Activated naive CD4-positive, alpha-beta T cell treated with anti-CD3 and anti-CD28 coated beads, Interleukin-2, amount 50 U/mL, for 24 hours (primary cell): ENCODE measurements at regions not wholly inside any gene's neighbourhood (a gene's known extent, or its start where the extent isn't known, plus 50 kb on each side); places are given as distances from the start of the nearest gene placed in this dataset.
"Not testable (repeated sequence)": the region's sequence is repeated elsewhere in the genome, so short reads cannot be mapped to it uniquely, and the experiment has no call there.

Experiments used
- H3K27ac Mint-ChIP-seq: one replicate; pipeline ENCODE4 v1.8.0; 2021; ENCODE audit warnings: mild to moderate bottlenecking, mixed read lengths
- H3K27me3 Mint-ChIP-seq: one replicate; pipeline ENCODE4 v1.8.0; 2021; ENCODE audit warnings: mixed read lengths
- H3K36me3 Mint-ChIP-seq: one replicate; pipeline ENCODE4 v1.8.0; 2021; ENCODE audit warnings: mixed read lengths
- H3K4me1 Mint-ChIP-seq: one replicate; pipeline ENCODE4 v1.8.0; 2021; ENCODE audit warnings: mixed read lengths
- H3K4me3 Mint-ChIP-seq: one replicate; pipeline ENCODE4 v1.8.0; 2021; ENCODE audit warnings: mild to moderate bottlenecking, mixed read lengths
- H3K9me3 Mint-ChIP-seq: one replicate; pipeline ENCODE4 v1.8.0; 2021; ENCODE audit warnings: mixed read lengths

DNA sequence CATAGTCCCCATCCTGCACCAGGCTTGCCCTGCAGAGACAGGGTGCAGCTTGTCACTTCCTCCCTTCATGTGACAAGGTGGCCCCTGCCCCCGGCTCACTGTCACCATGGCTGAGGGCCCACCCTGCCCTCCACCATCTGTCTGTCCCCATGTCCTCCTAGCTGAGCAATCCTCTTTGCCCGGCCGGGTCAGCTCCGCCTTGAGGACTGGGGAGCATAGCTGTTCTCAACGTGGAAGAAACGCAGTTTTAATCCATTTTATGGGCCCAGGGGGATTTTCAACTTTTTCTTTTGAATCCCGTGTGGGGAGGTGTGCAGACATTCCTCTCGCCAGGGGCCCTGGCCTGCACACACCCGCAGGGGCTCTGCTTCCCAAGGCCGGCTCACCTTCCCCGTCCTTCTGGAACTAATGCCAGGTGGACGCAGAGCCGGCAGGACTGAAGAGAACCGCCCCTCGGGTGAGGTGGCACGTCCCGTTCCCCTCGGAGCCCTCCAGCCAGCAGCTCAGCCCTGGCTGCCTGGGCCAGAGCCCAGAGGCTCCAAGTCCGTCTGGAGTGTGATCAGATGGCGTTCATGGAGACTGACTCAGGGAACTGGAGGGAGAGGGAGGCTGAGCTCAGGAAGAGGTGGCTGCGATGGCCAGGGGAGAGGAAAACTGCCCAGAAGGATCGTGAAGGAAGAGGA is 1108.7 kb downstream of the BRD1 start:
- H3K27ac Mint-ChIP-seq = no peak overlapping the region
- H3K9me3 Mint-ChIP-seq = no peaks in the 10 kb centered on the region
- no peak overlapping the region for H3K4me3 Mint-ChIP-seq
- H3K4me1 Mint-ChIP-seq = no peaks in the 10 kb centered on the region
- H3K27me3 Mint-ChIP-seq = peaks cover 1% of the 10 kb centered on the region
- H3K36me3 Mint-ChIP-seq = no peaks in the 10 kb centered on the region

GRCh38 chr22:48717883-48718817 is 1109.5 kb downstream of the BRD1 start:
- Mint-ChIP-seq H3K27me3 (peaks cover 1% of the 10 kb centered on the region), H3K4me3 (no peak overlapping the region), H3K9me3 (no peaks in the 10 kb centered on the region), H3K36me3 (no peaks in the 10 kb centered on the region), H3K4me1 (no peaks in the 10 kb centered on the region), H3K27ac (no peak overlapping the region)

- peaks cover 1% of the 10 kb centered on the region for H3K27me3 Mint-ChIP-seq
- no peaks in the 10 kb centered on the region for H3K36me3 Mint-ChIP-seq
- H3K27ac Mint-ChIP-seq = no peak overlapping the region
- H3K4me1 Mint-ChIP-seq = no peaks in the 10 kb centered on the region
- no peaks in the 10 kb centered on the region for H3K9me3 Mint-ChIP-seq
- no peak overlapping the region for H3K4me3 Mint-ChIP-seq
These were observed 1110.4 kb downstream of the BRD1 start for GRCh38 chr22:48717076-48717810.

- not testable (repeated sequence) for H3K4me1 Mint-ChIP-seq, H3K27ac Mint-ChIP-seq, H3K27me3 Mint-ChIP-seq
These were observed 1111.5 kb downstream of the BRD1 start for GRCh38 chr22:48716154-48716553.

GRCh38 chr22:48715511-48715910 is 1112.2 kb downstream of the BRD1 start:
- no peak overlapping the region for H3K4me3 Mint-ChIP-seq
- H3K4me1 Mint-ChIP-seq = no peaks in the 10 kb centered on the region
- peaks cover 1% of the 10 kb centered on the region for H3K27me3 Mint-ChIP-seq
- H3K27ac Mint-ChIP-seq = no peak overlapping the region
- no peaks in the 10 kb centered on the region for H3K9me3 Mint-ChIP-seq
- H3K36me3 Mint-ChIP-seq = no peaks in the 10 kb centered on the region

More at GRCh38 chr22:48716154-48716553, 1111.5 kb downstream of the BRD1 start:
- not testable (repeated sequence) for H3K4me3 Mint-ChIP-seq, H3K36me3 Mint-ChIP-seq, H3K9me3 Mint-ChIP-seq

- peaks cover 1% of the 10 kb centered on the region for H3K27me3 Mint-ChIP-seq
- no peak overlapping the region for H3K27ac Mint-ChIP-seq
- no peaks in the 10 kb centered on the region for H3K4me1 Mint-ChIP-seq
- no peaks in the 10 kb centered on the region for H3K36me3 Mint-ChIP-seq
- no peaks in the 10 kb centered on the region for H3K9me3 Mint-ChIP-seq
- no peak overlapping the region for H3K4me3 Mint-ChIP-seq
These were observed 1113.4 kb downstream of the BRD1 start for GRCh38 chr22:48714231-48714630.

- H3K4me3 Mint-ChIP-seq = no peak overlapping the region
- H3K36me3 Mint-ChIP-seq = no peaks in the 10 kb centered on the region
- H3K4me1 Mint-ChIP-seq = no peaks in the 10 kb centered on the region
These were observed 1114.1 kb downstream of the BRD1 start for GRCh38 chr22:48713272-48714205.

GRCh38 chr22:48712558-48713271 is 1115.0 kb downstream of the BRD1 start:
- Mint-ChIP-seq H3K36me3 (no peaks in the 10 kb centered on the region), H3K27me3 (peaks cover 1% of the 10 kb centered on the region), H3K4me3 (no peak overlapping the region), H3K4me1 (no peaks in the 10 kb centered on the region), H3K27ac (no peak overlapping the region), H3K9me3 (no peaks in the 10 kb centered on the region)

More at GRCh38 chr22:48713272-48714205, 1114.1 kb downstream of the BRD1 start:
- Mint-ChIP-seq H3K27me3 (peaks cover 1% of the 10 kb centered on the region), H3K9me3 (no peaks in the 10 kb centered on the region), H3K27ac (no peak overlapping the region)

GRCh38 chr22:48711669-48712068 is 1116.0 kb downstream of the BRD1 start:
- no peaks in the 10 kb centered on the region for H3K4me1 Mint-ChIP-seq
- H3K9me3 Mint-ChIP-seq = no peaks in the 10 kb centered on the region
- H3K36me3 Mint-ChIP-seq = no peaks in the 10 kb centered on the region
- H3K4me3 Mint-ChIP-seq = no peak overlapping the region
- H3K27me3 Mint-ChIP-seq = peaks cover 1% of the 10 kb centered on the region
- no peak overlapping the region for H3K27ac Mint-ChIP-seq

DNA sequence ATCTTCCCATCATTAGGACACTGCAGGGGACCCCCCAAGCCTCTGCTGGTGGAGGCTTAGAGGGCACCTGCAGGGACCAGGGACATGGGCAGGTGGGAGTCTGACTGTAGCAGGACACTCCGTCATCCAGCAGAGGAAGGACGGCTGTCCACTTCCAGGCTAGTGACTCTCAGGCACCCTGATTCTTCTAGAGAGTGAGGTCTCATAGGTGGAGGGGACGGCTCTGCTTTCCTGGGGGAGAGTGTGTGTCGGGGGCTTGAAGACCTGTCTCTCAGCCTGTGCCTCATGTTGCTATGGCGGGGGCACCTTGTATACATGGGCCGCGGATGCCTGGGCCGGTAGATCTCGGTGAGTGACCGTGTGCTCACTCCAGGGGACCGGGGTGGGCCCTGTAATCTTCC is 1116.6 kb downstream of the BRD1 start:
- Mint-ChIP-seq H3K36me3 (no peaks in the 10 kb centered on the region), H3K4me1 (no peaks in the 10 kb centered on the region), H3K27me3 (peaks cover 1% of the 10 kb centered on the region), H3K9me3 (no peaks in the 10 kb centered on the region), H3K4me3 (no peak overlapping the region), H3K27ac (no peak overlapping the region)

- no peak overlapping the region for H3K27ac Mint-ChIP-seq
- H3K9me3 Mint-ChIP-seq = no peaks in the 10 kb centered on the region
- no peak overlapping the region for H3K4me3 Mint-ChIP-seq
- H3K27me3 Mint-ChIP-seq = peaks cover 1% of the 10 kb centered on the region
- no peaks in the 10 kb centered on the region for H3K36me3 Mint-ChIP-seq
- H3K4me1 Mint-ChIP-seq = no peaks in the 10 kb centered on the region
These were observed 1117.3 kb downstream of the BRD1 start for GRCh38 chr22:48710410-48710809.

- Mint-ChIP-seq H3K4me3 (no peak overlapping the region), H3K36me3 (no peaks in the 10 kb centered on the region), H3K27ac (no peak overlapping the region), H3K27me3 (peaks cover 1% of the 10 kb centered on the region), H3K9me3 (no peaks in the 10 kb centered on the region), H3K4me1 (no peaks in the 10 kb centered on the region)
These were observed 1117.7 kb downstream of the BRD1 start for GRCh38 chr22:48709976-48710375.

DNA sequence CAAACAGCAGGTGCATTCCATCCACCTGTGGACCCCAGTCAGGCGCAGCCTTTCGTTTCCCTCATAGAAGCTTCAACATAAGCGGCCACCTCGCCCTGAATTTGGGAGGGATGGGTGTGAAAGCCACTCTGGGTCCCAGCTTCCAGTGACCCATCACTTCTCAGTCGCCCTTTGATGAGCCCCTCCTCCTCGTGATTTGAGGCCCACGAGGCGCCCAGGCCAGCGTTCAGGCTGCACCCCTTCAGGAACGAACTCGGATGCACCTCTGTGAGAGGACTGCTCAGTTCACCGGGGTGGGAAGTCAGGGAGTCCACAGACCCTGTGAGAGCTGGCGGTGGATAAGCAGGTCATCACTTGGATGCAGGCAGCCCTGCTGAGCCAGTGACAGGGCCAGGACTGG is 1118.2 kb downstream of the BRD1 start:
- Mint-ChIP-seq H3K27me3 (peaks cover 1% of the 10 kb centered on the region), H3K4me1 (no peaks in the 10 kb centered on the region), H3K9me3 (no peaks in the 10 kb centered on the region), H3K27ac (no peak overlapping the region), H3K4me3 (no peak overlapping the region), H3K36me3 (no peaks in the 10 kb centered on the region)

DNA sequence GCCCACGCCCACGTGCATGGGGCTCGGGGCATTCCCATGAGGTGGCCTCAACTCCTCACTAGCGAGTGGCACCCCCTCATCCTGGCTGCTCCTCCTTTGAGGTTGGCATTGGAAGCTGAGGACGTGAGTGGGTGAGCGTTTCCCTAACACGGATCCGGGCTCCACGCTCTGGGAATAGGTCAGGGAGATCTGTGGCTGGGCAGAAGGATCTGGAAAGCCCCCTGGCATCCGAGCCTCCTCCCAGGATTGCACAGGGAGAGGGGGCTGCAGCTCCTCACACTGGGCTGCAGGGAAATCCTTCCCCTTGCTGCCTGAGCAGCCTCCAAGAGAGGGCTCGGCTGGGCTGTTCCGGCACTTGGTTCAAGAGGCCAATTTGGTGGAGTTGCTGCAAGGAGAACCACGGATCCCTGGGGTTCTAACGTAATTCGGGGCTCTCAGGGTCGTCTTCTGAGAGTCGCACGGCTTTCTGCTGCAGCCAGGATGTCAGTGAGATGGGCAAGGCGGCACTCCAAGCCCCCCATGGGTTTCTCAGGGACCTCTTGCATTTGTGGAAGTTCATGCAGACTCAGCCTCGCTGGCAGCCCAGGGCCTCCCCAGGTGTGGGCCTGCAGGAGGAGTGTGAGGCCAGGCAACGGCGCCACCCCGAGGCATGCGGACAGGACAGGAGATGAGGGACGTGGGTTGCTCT is 1119.0 kb downstream of the BRD1 start:
- no peak overlapping the region for H3K27ac Mint-ChIP-seq
- no peak overlapping the region for H3K4me3 Mint-ChIP-seq
- H3K4me1 Mint-ChIP-seq = no peaks in the 10 kb centered on the region
- no peaks in the 10 kb centered on the region for H3K27me3 Mint-ChIP-seq
- H3K9me3 Mint-ChIP-seq = no peaks in the 10 kb centered on the region
- H3K36me3 Mint-ChIP-seq = no peaks in the 10 kb centered on the region
